Endothelial cell of umbilical vein (primary cell): ENCODE measurements at regions not wholly inside any gene's neighbourhood (a gene's known extent, or its start where the extent isn't known, plus 50 kb on each side); places are given as distances from the start of the nearest gene placed in this dataset.

ENCODE experiments used
- BruUV-seq: library from RNA; stranded (reverse); fragments of 400-500 nt; replicated peaks from 2 replicates; lab custom pipeline; 2021; lab: Mats Ljungman, UMichigan
- CTCF ChIA-PET: fragments of 300-600, 350-600 bp; sonication (Branson Sonifier 250); formaldehyde crosslinking; loops from one replicate; lab custom pipeline; 2021; ENCODE audit warnings: antibody characterized with exemption, inconsistent platforms; lab: Charles Lee
- POLR2A ChIA-PET: fragments of 300-600, 350-600 bp; sonication (Branson Sonifier 250); formaldehyde crosslinking; loops from one replicate; lab custom pipeline; 2021; ENCODE audit warnings: antibody characterized with exemption, inconsistent platforms; lab: Charles Lee
- DNase-seq: peaks from one replicate; pipeline ENCODE4 v3.0.0-alpha.2; 2011; ENCODE audit warnings: low read depth, low spot score
- FAIRE-seq: peaks from 2 replicates; lab custom pipeline; 2011; peaks lifted over from hg19 to GRCh38; lab: Jason Lieb, UNC
- H2AFZ ChIP-seq: 2 replicates; pipeline ENCODE4 v1.6.0; 2012; ENCODE audit warnings: low read depth, low read length, control low read depth, inconsistent platforms
- H3K27ac ChIP-seq: 2 replicates; pipeline ENCODE4 v1.5.1; 2011; ENCODE audit warnings: low read depth, mild to moderate bottlenecking, control low read depth, low read length, moderate library complexity; ENCODE audit not compliant: insufficient read depth
- H3K27me3 ChIP-seq, 2 experiments: 2 replicates each; pipeline versions ENCODE4 v1.6.0 to v1.6.1; 2011; ENCODE audit warnings: low read length in 2 of 2, mixed read lengths in 1 of 2; ENCODE audit not compliant: control insufficient read depth in 2 of 2, insufficient read depth in 2 of 2
- H3K36me3 ChIP-seq, 2 experiments: 2 replicates in 1 of 2; 3 replicates in 1 of 2; pipeline ENCODE4 v1.5.1; 2011; ENCODE audit warnings: low read length in 2 of 2, mild to moderate bottlenecking in 1 of 2, moderate library complexity in 1 of 2; ENCODE audit not compliant: control insufficient read depth in 2 of 2, insufficient read depth in 2 of 2; ENCODE audit errors: extremely low read depth in 1 of 2
- H3K4me1 ChIP-seq: 3 replicates; pipeline ENCODE4 v1.5.1; 2011; ENCODE audit warnings: mild to moderate bottlenecking, low read length; ENCODE audit not compliant: control insufficient read depth, insufficient read depth; ENCODE audit errors: extremely low read depth
- H3K4me2 ChIP-seq: 2 replicates; pipeline ENCODE4 v1.6.1; 2011; ENCODE audit warnings: low read length, control low read depth, mixed read lengths; ENCODE audit not compliant: insufficient read depth
- H3K4me3 ChIP-seq, 3 experiments: fragments of 200-600 bp in 1 of 3; sonication (generic), shearing (Covaris generic) in 1 of 3; replicated peaks in 1 of 3; 2 replicates each; pipeline ENCODE4 v1.5.1; 2011 to 2016; ENCODE audit warnings: control low read depth in 3 of 3, low read length in 3 of 3, mild to moderate bottlenecking in 2 of 3, inconsistent platforms in 1 of 3, low read depth in 1 of 3, moderate library complexity in 1 of 3; ENCODE audit not compliant: insufficient read depth in 1 of 3
- H3K79me2 ChIP-seq: 2 replicates; pipeline ENCODE4 v1.6.0; 2012; ENCODE audit warnings: low read length, inconsistent platforms; ENCODE audit not compliant: control insufficient read depth, insufficient read depth
- H3K9ac ChIP-seq: replicated peaks from 2 replicates; pipeline ENCODE3; 2011; ENCODE audit warnings: low read length, control low read depth; ENCODE audit not compliant: insufficient read depth; ENCODE audit errors: extremely low read depth
- H3K9me1 ChIP-seq: replicated peaks from 3 replicates; pipeline ENCODE4 v1.6.0; 2011; ENCODE audit warnings: mild to moderate bottlenecking, low read length; ENCODE audit not compliant: control insufficient read depth, insufficient read depth; ENCODE audit errors: extremely low read depth
- H3K9me3 ChIP-seq: replicated peaks from 2 replicates; pipeline ENCODE4 v1.5.1; 2012; ENCODE audit warnings: low read length, inconsistent platforms; ENCODE audit not compliant: control insufficient read depth, insufficient read depth
- H4K20me1 ChIP-seq: replicated peaks from 2 replicates; pipeline ENCODE3; 2011; ENCODE audit warnings: mild to moderate bottlenecking, low read length; ENCODE audit not compliant: control insufficient read depth, insufficient read depth; ENCODE audit errors: extremely low read depth
- EZH2 ChIP-seq: IDR thresholded peaks from 2 replicates; pipeline ENCODE4 v1.6.1; 2012; ENCODE audit warnings: borderline replicate concordance, low read depth, mild to moderate bottlenecking, moderate library complexity, low read length, inconsistent platforms; ENCODE audit not compliant: severe bottlenecking
- FOS ChIP-seq: IDR thresholded peaks from 2 replicates; pipeline ENCODE4 v1.6.1; 2011; ENCODE audit warnings: mild to moderate bottlenecking, low read length, moderate library complexity, borderline replicate concordance; ENCODE audit not compliant: insufficient read depth
- GATA2 ChIP-seq: IDR thresholded peaks from 2 replicates; pipeline ENCODE4 v1.7.0; 2011; ENCODE audit warnings: low read depth, mild to moderate bottlenecking, moderate library complexity, mixed read lengths, low read length; ENCODE audit not compliant: insufficient read length, insufficient read depth
- JUN ChIP-seq: IDR thresholded peaks from 2 replicates; pipeline ENCODE4 v1.6.1; 2011; ENCODE audit warnings: borderline replicate concordance, low read depth; ENCODE audit not compliant: insufficient read length, insufficient read depth
- MAX ChIP-seq: IDR thresholded peaks from 2 replicates; pipeline ENCODE4 v1.6.1; 2011; ENCODE audit not compliant: insufficient read depth, insufficient read length
- MYC ChIP-seq: IDR thresholded peaks from one replicate; pipeline ENCODE4 v1.6.1; 2011; ENCODE audit warnings: mild to moderate bottlenecking, low read depth, low read length
- POLR2A ChIP-seq: IDR thresholded peaks from 2 replicates; pipeline ENCODE4 v1.6.1; 2012; ENCODE audit warnings: low read depth, mild to moderate bottlenecking, control low read depth, low read length
- dilution Hi-C: fragments of 300-500 bp; cut with MboI; formaldehyde crosslinking; loops from one replicate; pipeline ENCODE4 v1.15.0; 2019; ENCODE audit warnings: low sequenced_read_pairs; ENCODE audit not compliant: extremely low pct_ligation_motif_present
- intact Hi-C: fragments of 100-400 bp; cut with micrococcal nuclease; formaldehyde crosslinking; loops from one replicate; pipeline ENCODE4 v1.10.0; 2022
- TF ChIP-seq, protein P1 (sequence below), 2 donors: IDR thresholded peaks; 1 replicate in 1 of 2; 2 replicates in 1 of 2; pipeline ENCODE4 v1.5.1; 2011; ENCODE audit warnings: low read length in 2 of 2, mild to moderate bottlenecking in 2 of 2, moderate library complexity in 2 of 2, control low read depth in 1 of 2, inconsistent platforms in 1 of 2, low read depth in 1 of 2; ENCODE audit not compliant: insufficient read depth in 1 of 2; ENCODE audit errors: extremely low read depth in 1 of 2

DNA sequence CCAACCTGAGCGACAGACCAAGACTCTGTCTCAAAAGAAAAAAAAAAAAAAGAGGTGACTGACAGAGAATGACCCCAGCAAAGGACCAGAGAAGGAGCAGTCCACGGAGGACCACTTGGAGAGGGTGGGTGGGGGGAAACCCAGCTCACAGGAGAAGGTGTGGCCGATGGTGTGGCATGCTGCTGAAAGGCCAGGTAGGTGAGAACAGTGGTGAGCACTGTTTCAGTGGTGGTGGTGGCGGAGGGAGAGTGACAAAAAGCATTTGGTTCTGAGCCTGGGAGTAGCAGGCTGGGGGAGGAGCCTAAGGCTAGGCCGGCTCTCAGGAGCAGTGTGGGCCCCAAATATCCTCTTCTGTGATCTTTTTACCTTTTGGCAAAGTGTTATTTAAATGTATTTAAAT lies 63.8 kb downstream of the IRF2BPL start:
- Histone ChIP-seq H3K9me1 (no peaks in the 10 kb centered on the region), H3K4me1 (peaks cover 20% of the 10 kb centered on the region), H3K27me3 (no peaks in the 10 kb centered on the region), H3K9me3 (no peaks in the 10 kb centered on the region), H3K4me2 (no peak overlapping the region), H4K20me1 (no peaks in the 10 kb centered on the region), H2AFZ (no peak overlapping the region), H3K4me3 (no peak overlapping the region), H3K36me3 (no peaks in the 10 kb centered on the region), H3K79me2 (peaks cover 2% of the 10 kb centered on the region), H3K27ac (no peak overlapping the region), H3K9ac (no peak overlapping the region)
- FAIRE-seq (no peak), DNase-seq (no peak)
- POLR2A ChIA-PET: no interaction called here
- CTCF ChIA-PET: interaction anchor here (1.6 kb wide), 1 partner anchor 60 kb away, joined by 3 read pairs; no protein-coding TSS in a partner anchor
- no TSS peak for BruUV-seq
- intact Hi-C loops (no loop called here), dilution Hi-C loops (no loop called here)
- TF ChIP-seq EZH2 (no peak), MAX (no peak), FOS (no peak), GATA2 (no peak), MYC (no peak), POLR2A (no peak), JUN (no peak)
- TF ChIP-seq, protein P1, sequence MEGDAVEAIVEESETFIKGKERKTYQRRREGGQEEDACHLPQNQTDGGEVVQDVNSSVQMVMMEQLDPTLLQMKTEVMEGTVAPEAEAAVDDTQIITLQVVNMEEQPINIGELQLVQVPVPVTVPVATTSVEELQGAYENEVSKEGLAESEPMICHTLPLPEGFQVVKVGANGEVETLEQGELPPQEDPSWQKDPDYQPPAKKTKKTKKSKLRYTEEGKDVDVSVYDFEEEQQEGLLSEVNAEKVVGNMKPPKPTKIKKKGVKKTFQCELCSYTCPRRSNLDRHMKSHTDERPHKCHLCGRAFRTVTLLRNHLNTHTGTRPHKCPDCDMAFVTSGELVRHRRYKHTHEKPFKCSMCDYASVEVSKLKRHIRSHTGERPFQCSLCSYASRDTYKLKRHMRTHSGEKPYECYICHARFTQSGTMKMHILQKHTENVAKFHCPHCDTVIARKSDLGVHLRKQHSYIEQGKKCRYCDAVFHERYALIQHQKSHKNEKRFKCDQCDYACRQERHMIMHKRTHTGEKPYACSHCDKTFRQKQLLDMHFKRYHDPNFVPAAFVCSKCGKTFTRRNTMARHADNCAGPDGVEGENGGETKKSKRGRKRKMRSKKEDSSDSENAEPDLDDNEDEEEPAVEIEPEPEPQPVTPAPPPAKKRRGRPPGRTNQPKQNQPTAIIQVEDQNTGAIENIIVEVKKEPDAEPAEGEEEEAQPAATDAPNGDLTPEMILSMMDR (IDR thresholded peaks at IDR 0.05; ENCODE audit: extremely low read depth in 1 of 2, insufficient read depth in 1 of 2, low read depth in 1 of 2, low read length in 2 of 2): no peak
